SU-DHL-6 (cell line): ENCODE measurements at regions not wholly inside any gene's neighbourhood (a gene's known extent, or its start where the extent isn't known, plus 50 kb on each side); places are given as distances from the start of the nearest gene placed in this dataset.

Source experiments
- H2AFZ ChIP-seq: fragments of 200-600 bp; sonication (generic); 2 replicates; pipeline ENCODE4 v1.6.1; 2014; ENCODE audit warnings: low read depth, mild to moderate bottlenecking, moderate library complexity, mixed read lengths, antibody characterized with exemption, low read length; ENCODE audit not compliant: severe bottlenecking
- H3F3A ChIP-seq: fragments of 200-600 bp; shearing (Covaris generic); 2 replicates; pipeline ENCODE4 v1.6.0; 2016; ENCODE audit warnings: antibody characterized with exemption, mild to moderate bottlenecking; ENCODE audit not compliant: insufficient read depth
- H3K27ac ChIP-seq: fragments of 200-600 bp; sonication (generic); 2 replicates; pipeline ENCODE4 v1.5.1; 2016; ENCODE audit warnings: low read depth, mild to moderate bottlenecking, low read length, moderate library complexity, mixed read lengths
- H3K27me3 ChIP-seq: fragments of 200-600 bp; sonication (generic), shearing (Covaris generic); 2 replicates; pipeline ENCODE4 v1.6.0; 2014; ENCODE audit warnings: mild to moderate bottlenecking, low read length
- H3K36me3 ChIP-seq: fragments of 200-600 bp; sonication (generic); 2 replicates; pipeline ENCODE4 v1.6.1; 2014; ENCODE audit warnings: mild to moderate bottlenecking, low read length, mixed read lengths
- H3K4me2 ChIP-seq: fragments of 300-600, 200-600 bp; shearing (Covaris generic), sonication (generic); 2 replicates; pipeline ENCODE4 v1.6.0; 2014; ENCODE audit warnings: low read length, low read depth, mild to moderate bottlenecking; ENCODE audit not compliant: poor library complexity, severe bottlenecking
- H3K4me3 ChIP-seq: fragments of 200-600 bp; sonication (generic); 2 replicates; pipeline ENCODE4 v1.5.1; 2014; ENCODE audit warnings: antibody characterized with exemption, low read length, mild to moderate bottlenecking, mixed read lengths; ENCODE audit not compliant: insufficient read depth, poor library complexity, severe bottlenecking
- H3K79me2 ChIP-seq: fragments of 200-600 bp; sonication (generic); 2 replicates; pipeline ENCODE4 v1.6.1; 2014; ENCODE audit warnings: mild to moderate bottlenecking, low read length, moderate library complexity; ENCODE audit not compliant: insufficient read depth
- H3K9ac ChIP-seq: fragments of 200-600 bp; sonication (generic); 2 replicates; pipeline ENCODE4 v1.7.0; 2014; ENCODE audit warnings: mild to moderate bottlenecking, low read length
- H3K9me2 ChIP-seq: fragments of 200-600 bp; sonication (generic); replicated peaks from 2 replicates; pipeline ENCODE4 v1.6.1; 2014; ENCODE audit warnings: low read length; ENCODE audit not compliant: insufficient read depth
- H3K9me3 ChIP-seq: fragments of 200-600 bp; sonication (generic); 2 replicates; pipeline ENCODE4 v1.6.1; 2014; ENCODE audit warnings: low read length, mixed read lengths; ENCODE audit not compliant: insufficient read depth
- H4K20me1 ChIP-seq: fragments of 200-600 bp; sonication (generic); 2 replicates; pipeline ENCODE4 v1.6.1; 2014; ENCODE audit warnings: low read depth, mild to moderate bottlenecking, antibody characterized with exemption, low read length, moderate library complexity, mixed read lengths
- CTCF ChIP-seq: fragments of 200-600 bp; sonication (generic); IDR thresholded peaks from one replicate; pipeline ENCODE4 v1.5.1; 2017; ENCODE audit warnings: antibody characterized with exemption, mild to moderate bottlenecking, low read length, moderate library complexity; ENCODE audit not compliant: insufficient read depth, poor library complexity, severe bottlenecking
- EZH2phosphoT487 ChIP-seq: fragments of 200-600 bp; sonication (generic), shearing (Covaris generic); conservative IDR thresholded peaks from 2 replicates; pipeline ENCODE4 v1.6.1; 2018; ENCODE audit warnings: mild to moderate bottlenecking, antibody characterized with exemption, low read length, moderate library complexity, mixed read lengths

- H3K9me3 ChIP-seq, result no peaks in the 10 kb centered on the region
- no peak overlapping the region for H3K4me3 ChIP-seq
- H3K36me3 ChIP-seq, result no peaks in the 10 kb centered on the region
- no peaks in the 10 kb centered on the region for H3K79me2 ChIP-seq
- no peaks in the 10 kb centered on the region for H3F3A ChIP-seq
- no peak overlapping the region for H3K4me2 ChIP-seq
- H2AFZ ChIP-seq, result no peak overlapping the region
- H3K9me2 ChIP-seq, result no peaks in the 10 kb centered on the region
- H3K27ac ChIP-seq, result no peak overlapping the region
- no peaks in the 10 kb centered on the region for H4K20me1 ChIP-seq
- H3K27me3 ChIP-seq, result no peaks in the 10 kb centered on the region
- TF ChIP-seq EZH2phosphoT487 (no peak), CTCF (no peak)
- no peak overlapping the region for H3K9ac ChIP-seq
Observed at GRCh38 chr15:93895976-93896770, 335.2 kb upstream of the MCTP2 start.

DNA sequence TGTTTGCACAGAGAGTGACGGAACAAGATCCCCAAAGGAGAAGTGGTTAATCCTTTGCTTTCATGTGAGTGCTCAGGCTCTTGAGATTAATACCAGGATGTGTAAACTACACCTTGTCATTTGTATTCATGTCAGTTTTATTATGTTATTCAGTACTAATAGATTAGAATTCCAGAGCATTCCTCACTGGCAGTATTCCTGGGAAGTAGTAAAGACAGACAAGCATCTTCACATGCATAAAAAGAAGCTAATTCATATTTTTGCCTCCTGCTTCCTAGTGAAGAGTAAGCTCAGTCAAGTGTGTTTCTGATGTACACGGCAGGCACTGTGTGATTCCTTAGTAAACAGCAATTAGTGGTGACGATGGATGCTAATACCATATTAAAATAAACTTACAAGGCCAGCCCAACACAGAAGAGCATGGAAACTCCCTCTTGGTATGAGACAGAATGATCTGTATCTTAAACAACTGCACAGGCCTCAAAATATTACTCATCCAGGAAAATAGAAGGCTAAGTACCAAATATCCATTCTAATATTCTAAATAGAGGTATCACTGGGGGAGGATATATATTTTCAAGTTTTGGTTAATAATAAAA lies 336.8 kb upstream of the MCTP2 start:
- Histone ChIP-seq H3K9ac (no peak overlapping the region), H3K27me3 (no peaks in the 10 kb centered on the region), H3K9me2 (no peaks in the 10 kb centered on the region), H3F3A (no peaks in the 10 kb centered on the region), H3K79me2 (no peaks in the 10 kb centered on the region), H3K4me2 (no peak overlapping the region), H3K27ac (no peak overlapping the region), H2AFZ (no peak overlapping the region), H3K9me3 (no peaks in the 10 kb centered on the region), H3K36me3 (no peaks in the 10 kb centered on the region), H3K4me3 (no peak overlapping the region), H4K20me1 (no peaks in the 10 kb centered on the region)
- TF ChIP-seq EZH2phosphoT487 (no peak), CTCF (no peak)

DNA sequence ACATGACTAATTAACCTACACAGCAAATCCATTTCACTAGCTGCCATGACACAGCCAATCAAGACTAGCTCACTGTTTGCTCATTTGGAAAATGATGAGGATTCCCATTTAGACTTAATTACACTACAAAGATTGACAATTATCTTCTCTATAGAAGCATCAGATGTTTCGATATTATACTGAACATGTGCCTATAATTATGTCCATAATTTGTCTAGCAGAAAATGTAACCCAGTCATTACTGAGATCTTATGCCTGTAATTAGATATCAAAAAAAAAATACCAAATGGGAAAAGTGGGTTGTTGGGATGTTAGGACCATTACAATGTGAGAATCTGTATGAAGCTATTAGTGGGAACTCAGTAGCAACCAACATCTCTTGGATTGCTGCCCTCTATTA lies 344.2 kb upstream of the MCTP2 start:
- no peaks in the 10 kb centered on the region for H3F3A ChIP-seq
- no peaks in the 10 kb centered on the region for H3K9me3 ChIP-seq
- no peaks in the 10 kb centered on the region for H3K36me3 ChIP-seq
- H2AFZ ChIP-seq, result no peak overlapping the region
- H3K27ac ChIP-seq, result no peak overlapping the region
- H3K79me2 ChIP-seq, result no peaks in the 10 kb centered on the region
- TF ChIP-seq EZH2phosphoT487 (no peak), CTCF (no peak)
- H3K4me3 ChIP-seq, result no peak overlapping the region
- no peak overlapping the region for H3K9ac ChIP-seq
- no peak overlapping the region for H3K4me2 ChIP-seq
- no peaks in the 10 kb centered on the region for H3K27me3 ChIP-seq
- no peaks in the 10 kb centered on the region for H4K20me1 ChIP-seq
- H3K9me2 ChIP-seq, result no peaks in the 10 kb centered on the region
